GM23338 (cell line): ENCODE measurements at regions not wholly inside any gene's neighbourhood (a gene's known extent, or its start where the extent isn't known, plus 50 kb on each side); places are given as distances from the start of the nearest gene placed in this dataset.

Experiments used
- ATAC-seq: fragments of 200-7000 bp; cut with Tn5 transposase; 3 replicates; pipeline ENCODE4 v1.9.1; 2020
- DNase-seq: peaks from one replicate; pipeline ENCODE4 v3.0.0-alpha.2; 2015; ENCODE audit warnings: low spot score
- H2AFZ ChIP-seq: fragments of 200-600 bp; sonication (generic); 2 replicates; pipeline ENCODE4 v1.8.0; 2016; ENCODE audit warnings: antibody characterized with exemption, mild to moderate bottlenecking, moderate library complexity
- H3F3A ChIP-seq: fragments of 200-600 bp; sonication (generic); replicated peaks from 2 replicates; pipeline ENCODE4 v1.8.0; 2017; ENCODE audit warnings: antibody characterized with exemption, mixed run types, low read depth
- H3K27ac ChIP-seq: fragments of 200-600 bp; sonication (generic); 2 replicates; pipeline ENCODE4 v1.6.1; 2016; ENCODE audit warnings: low read depth
- H3K27me3 ChIP-seq: fragments of 200-600 bp; sonication (generic); 2 replicates; pipeline ENCODE4 v1.8.0; 2016; ENCODE audit warnings: mild to moderate bottlenecking, mixed run types, moderate library complexity; ENCODE audit not compliant: insufficient read depth
- H3K36me3 ChIP-seq: fragments of 200-600 bp; sonication (generic); 2 replicates; pipeline ENCODE4 v1.8.0; 2016; ENCODE audit warnings: mild to moderate bottlenecking; ENCODE audit not compliant: insufficient read depth
- H3K4me1 ChIP-seq: fragments of 200-600 bp; sonication (generic); 2 replicates; pipeline ENCODE4 v1.8.0; 2016; ENCODE audit warnings: mild to moderate bottlenecking, moderate library complexity; ENCODE audit not compliant: insufficient read depth
- H3K4me2 ChIP-seq: fragments of 200-600 bp; sonication (generic); 2 replicates; pipeline ENCODE4 v1.7.1; 2017; ENCODE audit warnings: mixed run types
- H3K4me3 ChIP-seq: fragments of 200-600 bp; sonication (generic); 2 replicates; pipeline ENCODE4 v1.6.1; 2016; ENCODE audit warnings: mixed run types
- H3K79me2 ChIP-seq: fragments of 200-600 bp; sonication (generic); replicated peaks from 2 replicates; pipeline ENCODE4 v1.8.0; 2017; ENCODE audit warnings: mild to moderate bottlenecking; ENCODE audit not compliant: insufficient read depth
- H3K9me2 ChIP-seq: fragments of 200-600 bp; sonication (generic); 2 replicates; pipeline ENCODE4 v1.8.0; 2017; ENCODE audit not compliant: insufficient read depth
- H4K20me1 ChIP-seq: fragments of 200-600 bp; sonication (generic); replicated peaks from 2 replicates; pipeline ENCODE4 v1.8.0; 2017; ENCODE audit warnings: mild to moderate bottlenecking; ENCODE audit not compliant: insufficient read depth
- H3K27ac Mint-ChIP-seq: 2 replicates; pipeline ENCODE4 v1.8.0; 2020; ENCODE audit warnings: inconsistent platforms, mild to moderate bottlenecking, moderate library complexity, mixed read lengths
- H3K27me3 Mint-ChIP-seq: 3 replicates; pipeline ENCODE4 v1.8.0; 2022; ENCODE audit warnings: low read depth, mild to moderate bottlenecking, moderate library complexity, mixed read lengths, inconsistent platforms; ENCODE audit not compliant: insufficient read depth, poor library complexity
- H3K36me3 Mint-ChIP-seq: 3 replicates; pipeline ENCODE4 v1.8.0; 2021; ENCODE audit warnings: low read depth, mild to moderate bottlenecking, inconsistent platforms, moderate library complexity, mixed read lengths
- H3K4me1 Mint-ChIP-seq: 3 replicates; pipeline ENCODE4 v1.8.0; 2020; ENCODE audit warnings: mild to moderate bottlenecking, inconsistent platforms, mixed read lengths
- H3K4me3 Mint-ChIP-seq: 3 replicates; pipeline ENCODE4 v1.8.0; 2021; ENCODE audit warnings: moderate library complexity, mild to moderate bottlenecking, inconsistent platforms, mixed read lengths
- H3K9me3 Mint-ChIP-seq: 3 replicates; pipeline ENCODE4 v1.8.0; 2020; ENCODE audit warnings: moderate library complexity, mild to moderate bottlenecking, inconsistent platforms, mixed read lengths
- CREB1 ChIP-seq: fragments of 250-450 bp; sonication (Bioruptor Pico); IDR thresholded peaks from 2 replicates; pipeline ENCODE4 v1.5.0; 2020; ENCODE audit warnings: low read depth, mild to moderate bottlenecking, moderate library complexity
- EZH2 ChIP-seq: fragments of 200-600 bp; sonication (generic); IDR thresholded peaks from one replicate; pipeline ENCODE4 v1.8.0; 2017; ENCODE audit warnings: antibody characterized with exemption, mild to moderate bottlenecking, low read depth; ENCODE audit not compliant: unreplicated experiment
- EZH2phosphoT487 ChIP-seq: fragments of 200-600 bp; sonication (generic); IDR thresholded peaks from one replicate; pipeline ENCODE4 v1.8.1; 2018; ENCODE audit warnings: antibody characterized with exemption; ENCODE audit not compliant: unreplicated experiment
- JUNB ChIP-seq: IDR thresholded peaks from one replicate; pipeline ENCODE4 v1.6.1; 2016; ENCODE audit warnings: antibody characterized with exemption; ENCODE audit not compliant: unreplicated experiment
- NANOG ChIP-seq: IDR thresholded peaks from 2 replicates; pipeline ENCODE4 v1.6.1; 2016; ENCODE audit warnings: antibody characterized with exemption, borderline replicate concordance
- POLR2AphosphoS5 ChIP-seq: IDR thresholded peaks from 2 replicates; pipeline ENCODE4 v1.6.1; 2016; ENCODE audit warnings: antibody characterized with exemption, low read depth
- ZNF331 ChIP-seq: fragments of 250-450 bp; sonication (Bioruptor Pico); IDR thresholded peaks from 2 replicates; pipeline ENCODE4 v1.5.0; 2020; ENCODE audit warnings: low read depth, mild to moderate bottlenecking, moderate library complexity
- ZNF462 ChIP-seq: fragments of 250-450 bp; sonication (Bioruptor Pico); IDR thresholded peaks from 2 replicates; pipeline ENCODE4 v1.5.0; 2020; ENCODE audit warnings: mild to moderate bottlenecking, moderate library complexity
- TF ChIP-seq, protein P1 (sequence below): IDR thresholded peaks from 2 replicates; pipeline ENCODE4 v1.6.1; 2016; ENCODE audit warnings: antibody characterized with exemption

GRCh38 chr1:98454666-98455065 is 206.9 kb upstream of the SNX7 start (continued):
- TF ChIP-seq ZNF462 (CRISPR knock-in tag) (no peak), ZNF331 (CRISPR knock-in tag) (no peak), NANOG (no peak), JUNB (no peak), CREB1 (no peak)
- TF ChIP-seq, protein P1, sequence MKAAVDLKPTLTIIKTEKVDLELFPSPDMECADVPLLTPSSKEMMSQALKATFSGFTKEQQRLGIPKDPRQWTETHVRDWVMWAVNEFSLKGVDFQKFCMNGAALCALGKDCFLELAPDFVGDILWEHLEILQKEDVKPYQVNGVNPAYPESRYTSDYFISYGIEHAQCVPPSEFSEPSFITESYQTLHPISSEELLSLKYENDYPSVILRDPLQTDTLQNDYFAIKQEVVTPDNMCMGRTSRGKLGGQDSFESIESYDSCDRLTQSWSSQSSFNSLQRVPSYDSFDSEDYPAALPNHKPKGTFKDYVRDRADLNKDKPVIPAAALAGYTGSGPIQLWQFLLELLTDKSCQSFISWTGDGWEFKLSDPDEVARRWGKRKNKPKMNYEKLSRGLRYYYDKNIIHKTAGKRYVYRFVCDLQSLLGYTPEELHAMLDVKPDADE, result no peak

- Histone ChIP-seq H3K79me2 (no peaks in the 10 kb centered on the region), H4K20me1 (no peaks in the 10 kb centered on the region), H3K36me3 (no peaks in the 10 kb centered on the region), H3K27me3 (no peaks in the 10 kb centered on the region), H2AFZ (no peak overlapping the region), H3K4me2 (no peak overlapping the region), H3K27ac (no peak overlapping the region), H3K4me3 (no peak overlapping the region), H3K4me1 (0 out of 2 replicates have a peak, but pooled peaks cover 9% of the 10 kb centered on the region), H3F3A (no peaks in the 10 kb centered on the region), H3K9me2 (no peaks in the 10 kb centered on the region)
- Mint-ChIP-seq H3K27me3 (no peaks in the 10 kb centered on the region), H3K27ac (no peak overlapping the region), H3K4me1 (peaks cover 9% of the 10 kb centered on the region; the same call in 2 of the 3 replicates), H3K9me3 (no peaks in the 10 kb centered on the region), H3K36me3 (no peaks in the 10 kb centered on the region), H3K4me3 (no peak overlapping the region)
- DNase-seq, result no peak
- ATAC-seq, result no peak
- no peak for TF ChIP-seq NANOG
- TF ChIP-seq CREB1, result no peak
- TF ChIP-seq EZH2phosphoT487, result no peak
- no peak for TF ChIP-seq POLR2AphosphoS5
- TF ChIP-seq ZNF462 (CRISPR knock-in tag), result no peak
- TF ChIP-seq JUNB, result no peak
- no peak for TF ChIP-seq ZNF331 (CRISPR knock-in tag)
- no peak for TF ChIP-seq EZH2
Measured at GRCh38 chr1:98453066-98453465, 208.5 kb upstream of the SNX7 start.
